ENCODE measurements at regions not wholly inside any gene's neighbourhood (a gene's known extent, or its start where the extent isn't known, plus 50 kb on each side); places are given as distances from the start of the nearest gene placed in this dataset.

GRCh38 chr1:71170925-71171324 lies 90.1 kb upstream of the ZRANB2 start:
- no peak for DNase-seq

- DNase-seq = no peak
Observed at GRCh38 chr1:71167505-71167904, 86.7 kb upstream of the ZRANB2 start.

- DNase-seq = no peak
Observed at GRCh38 chr1:71166178-71167173, 85.6 kb upstream of the ZRANB2 start.

- no peak for DNase-seq
Observed at GRCh38 chr1:71157715-71158114, 76.9 kb upstream of the ZRANB2 start.

GRCh38 chr1:71157151-71157550 lies 76.3 kb upstream of the ZRANB2 start:
- DNase-seq = no peak

- DNase-seq = no peak
Observed at GRCh38 chr1:71156590-71156989, 75.8 kb upstream of the ZRANB2 start.

- DNase-seq = no peak
Observed at GRCh38 chr1:71154429-71154828, 73.6 kb upstream of the ZRANB2 start.

GRCh38 chr1:71153826-71154225 lies 73.0 kb upstream of the ZRANB2 start:
- DNase-seq = no peak

- DNase-seq = no peak
Observed at GRCh38 chr1:71147637-71148360, 67.0 kb upstream of the ZRANB2 start.

GRCh38 chr1:71135571-71135970 lies 54.7 kb upstream of the ZRANB2 start:
- DNase-seq = no peak
